ENCODE measurements at regions not wholly inside any gene's neighbourhood (a gene's known extent, or its start where the extent isn't known, plus 50 kb on each side); places are given as distances from the start of the nearest gene placed in this dataset.

- H3K36me3 ChIP-seq (ENCODE audit: insufficient read depth, low read length), result no peaks in the 10 kb centered on the region
- Mint-ChIP-seq H3K27me3 (ENCODE audit: low read depth, unreplicated experiment) (peaks cover 44% of the 10 kb centered on the region), H3K27ac (ENCODE audit: unreplicated experiment) (no peak overlapping the region), H3K9me3 (ENCODE audit: unreplicated experiment) (peaks cover 12% of the 10 kb centered on the region), H3K36me3 (ENCODE audit: low read depth, unreplicated experiment) (no peaks in the 10 kb centered on the region), H3K4me3 (ENCODE audit: unreplicated experiment) (no peak overlapping the region), H3K4me1 (ENCODE audit: low read depth, unreplicated experiment) (peaks cover 4% of the 10 kb centered on the region)
- peaks cover 6% of the 10 kb centered on the region for H3K27me3 ChIP-seq (ENCODE audit: insufficient read depth, low read length)
- no peak overlapping the region for H3K9ac ChIP-seq (ENCODE audit: low read length)
- no peak overlapping the region for H3K4me3 ChIP-seq (ENCODE audit: insufficient read depth, low read depth, low read length)
- H3K27ac ChIP-seq (ENCODE audit: low read depth, low read length), result no peak overlapping the region
- H2AFZ ChIP-seq (ENCODE audit: low read depth, low read length), result no peak overlapping the region
- H3K79me2 ChIP-seq (ENCODE audit: insufficient read depth, low read length), result no peaks in the 10 kb centered on the region
- FAIRE-seq (no peak), DNase-seq (ENCODE audit: low read depth) (no peak)
- no peaks in the 10 kb centered on the region for H4K20me1 ChIP-seq (ENCODE audit: insufficient read depth, low read length)
- H3K9me3 ChIP-seq (ENCODE audit: insufficient read depth, low read depth, low read length), result no peaks in the 10 kb centered on the region
- no peaks in the 10 kb centered on the region for H3K4me1 ChIP-seq (ENCODE audit: insufficient read depth, low read length)
- TF ChIP-seq CTCF (IDR thresholded peaks at IDR 0.05; ENCODE audit: insufficient read depth, low read depth, low read length) (no peak), EZH2 (IDR thresholded peaks at IDR 0.05; ENCODE audit: insufficient read depth, low read length) (no peak)
- no peak overlapping the region for H3K4me2 ChIP-seq (ENCODE audit: low read length)
Observed at GRCh38 chr3:127488141-127488672, 102.3 kb downstream of the TPRA1 start.

GRCh38 chr3:127487196-127487595 is 103.3 kb downstream of the TPRA1 start:
- peaks cover 46% of the 10 kb centered on the region for H3K27me3 Mint-ChIP-seq (ENCODE audit: low read depth, unreplicated experiment)
- Histone ChIP-seq H3K4me1 (ENCODE audit: insufficient read depth, low read length) (no peaks in the 10 kb centered on the region), H3K4me3 (ENCODE audit: insufficient read depth, low read depth, low read length) (no peak overlapping the region), H3K9me3 (ENCODE audit: insufficient read depth, low read depth, low read length) (no peaks in the 10 kb centered on the region), H3K36me3 (ENCODE audit: insufficient read depth, low read length) (no peaks in the 10 kb centered on the region), H3K4me2 (ENCODE audit: low read length) (no peak overlapping the region), H2AFZ (ENCODE audit: low read depth, low read length) (no peak overlapping the region), H4K20me1 (ENCODE audit: insufficient read depth, low read length) (no peaks in the 10 kb centered on the region), H3K79me2 (ENCODE audit: insufficient read depth, low read length) (no peaks in the 10 kb centered on the region), H3K27ac (ENCODE audit: low read depth, low read length) (no peak overlapping the region), H3K9ac (ENCODE audit: low read length) (no peak overlapping the region), H3K27me3 (ENCODE audit: insufficient read depth, low read length) (peaks cover 6% of the 10 kb centered on the region)
- no peaks in the 10 kb centered on the region for H3K36me3 Mint-ChIP-seq (ENCODE audit: low read depth, unreplicated experiment)
- TF ChIP-seq EZH2 (IDR thresholded peaks at IDR 0.05; ENCODE audit: insufficient read depth, low read length), result no peak
- no peak for TF ChIP-seq CTCF (IDR thresholded peaks at IDR 0.05; ENCODE audit: insufficient read depth, low read depth, low read length)
- H3K4me1 Mint-ChIP-seq (ENCODE audit: low read depth, unreplicated experiment), result peaks cover 13% of the 10 kb centered on the region
- no peak overlapping the region for H3K27ac Mint-ChIP-seq (ENCODE audit: unreplicated experiment)
- no peak overlapping the region for H3K4me3 Mint-ChIP-seq (ENCODE audit: unreplicated experiment)
- peaks cover 7% of the 10 kb centered on the region for H3K9me3 Mint-ChIP-seq (ENCODE audit: unreplicated experiment)
- FAIRE-seq (no peak), DNase-seq (ENCODE audit: low read depth) (no peak)

- Histone ChIP-seq H3K27me3 (ENCODE audit: insufficient read depth, low read length) (peaks cover 6% of the 10 kb centered on the region), H3K9me3 (ENCODE audit: insufficient read depth, low read depth, low read length) (no peaks in the 10 kb centered on the region), H2AFZ (ENCODE audit: low read depth, low read length) (no peak overlapping the region), H3K4me1 (ENCODE audit: insufficient read depth, low read length) (no peaks in the 10 kb centered on the region), H3K9ac (ENCODE audit: low read length) (no peak overlapping the region), H4K20me1 (ENCODE audit: insufficient read depth, low read length) (no peaks in the 10 kb centered on the region), H3K4me3 (ENCODE audit: insufficient read depth, low read depth, low read length) (no peak overlapping the region), H3K36me3 (ENCODE audit: insufficient read depth, low read length) (no peaks in the 10 kb centered on the region), H3K27ac (ENCODE audit: low read depth, low read length) (no peak overlapping the region), H3K4me2 (ENCODE audit: low read length) (no peak overlapping the region), H3K79me2 (ENCODE audit: insufficient read depth, low read length) (no peaks in the 10 kb centered on the region)
- H3K4me3 Mint-ChIP-seq (ENCODE audit: unreplicated experiment), result no peak overlapping the region
- peaks cover 13% of the 10 kb centered on the region for H3K4me1 Mint-ChIP-seq (ENCODE audit: low read depth, unreplicated experiment)
- peaks cover 43% of the 10 kb centered on the region for H3K27me3 Mint-ChIP-seq (ENCODE audit: low read depth, unreplicated experiment)
- no peak for FAIRE-seq
- no peak for DNase-seq (ENCODE audit: low read depth)
- H3K9me3 Mint-ChIP-seq (ENCODE audit: unreplicated experiment), result peaks cover 7% of the 10 kb centered on the region
- H3K27ac Mint-ChIP-seq (ENCODE audit: unreplicated experiment), result no peak overlapping the region
- TF ChIP-seq CTCF (IDR thresholded peaks at IDR 0.05; ENCODE audit: insufficient read depth, low read depth, low read length), result no peak
- no peak for TF ChIP-seq EZH2 (IDR thresholded peaks at IDR 0.05; ENCODE audit: insufficient read depth, low read length)
- no peaks in the 10 kb centered on the region for H3K36me3 Mint-ChIP-seq (ENCODE audit: low read depth, unreplicated experiment)
Observed at GRCh38 chr3:127486321-127486944, 104.1 kb downstream of the TPRA1 start.
